ENCODE measurements at regions not wholly inside any gene's neighbourhood (a gene's known extent, or its start where the extent isn't known, plus 50 kb on each side); places are given as distances from the start of the nearest gene placed in this dataset.

- TF ChIP-seq CTCF (IDR thresholded peaks at IDR 0.05) (no peak), POLR2A (IDR thresholded peaks at IDR 0.05) (no peak)
Measured at GRCh38 chr10:121102706-121103105, 251.5 kb downstream of the WDR11 start.
